Activated T-helper 1 cell treated with anti-CD3 and anti-CD28 coated beads, Interleukin-12 subunit alpha, Interleukin-12 subunit beta, Interleukin-2, Interleukin-4 antibody, amounts not matched to agents 30 ng/mL and 10 ng/mL and 1 ng/mL, durations not matched to agents 14 hours and 24 hours and 36 hours (primary cell): ENCODE measurements at regions not wholly inside any gene's neighbourhood (a gene's known extent, or its start where the extent isn't known, plus 50 kb on each side); places are given as distances from the start of the nearest gene placed in this dataset.

ENCODE experiments used
- DNase-seq: peaks from one replicate; pipeline ENCODE4 v3.0.0; 2021; ENCODE audit warnings: low spot score
- H3K27ac Mint-ChIP-seq: one replicate; pipeline ENCODE4 v1.8.0; 2021; ENCODE audit warnings: mild to moderate bottlenecking, mixed read lengths
- H3K27me3 Mint-ChIP-seq: one replicate; pipeline ENCODE4 v1.8.0; 2022; ENCODE audit warnings: mild to moderate bottlenecking, moderate library complexity, mixed read lengths; ENCODE audit not compliant: insufficient read depth
- H3K36me3 Mint-ChIP-seq: one replicate; pipeline ENCODE4 v1.8.0; 2021; ENCODE audit warnings: low read depth, mixed read lengths
- H3K4me1 Mint-ChIP-seq: one replicate; pipeline ENCODE4 v1.8.0; 2021; ENCODE audit warnings: low read depth, mixed read lengths
- H3K4me3 Mint-ChIP-seq: one replicate; pipeline ENCODE4 v1.8.0; 2021; ENCODE audit warnings: mild to moderate bottlenecking, moderate library complexity, mixed read lengths
- H3K9me3 Mint-ChIP-seq: one replicate; pipeline ENCODE4 v1.8.0; 2021; ENCODE audit warnings: mixed read lengths
- intact Hi-C: fragments of 100-400 bp; cut with micrococcal nuclease; formaldehyde crosslinking; loops from one replicate; pipeline ENCODE4 v1.15.1; 2024

DNA sequence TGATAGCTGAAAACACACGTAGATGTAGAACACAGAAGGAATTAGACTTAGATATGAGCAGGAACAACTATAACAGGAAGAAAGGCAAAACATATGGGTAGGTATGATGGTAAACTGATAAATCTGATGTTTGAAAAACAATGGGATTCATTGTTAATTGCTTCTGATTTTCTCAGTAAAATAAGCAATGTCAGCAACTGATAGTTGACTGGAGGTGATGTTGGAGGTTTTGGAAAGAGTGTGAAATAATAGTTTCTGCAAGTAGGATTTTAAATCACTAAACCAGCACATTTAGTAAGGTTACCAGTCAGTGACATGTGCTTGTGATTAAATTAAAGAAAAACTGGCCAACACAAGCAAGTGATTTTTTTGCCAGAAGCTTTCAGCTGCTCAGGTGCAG lies 123.0 kb upstream of the CPNE8 start:
- DNase-seq, result no peak
- no peaks in the 10 kb centered on the region for H3K4me1 Mint-ChIP-seq
- H3K4me3 Mint-ChIP-seq, result no peak overlapping the region
- H3K27ac Mint-ChIP-seq, result no peak overlapping the region
- H3K36me3 Mint-ChIP-seq, result no peaks in the 10 kb centered on the region
- H3K27me3 Mint-ChIP-seq, result no peaks in the 10 kb centered on the region
- H3K9me3 Mint-ChIP-seq, result no peaks in the 10 kb centered on the region
- intact Hi-C loops, result no loop called here

DNA sequence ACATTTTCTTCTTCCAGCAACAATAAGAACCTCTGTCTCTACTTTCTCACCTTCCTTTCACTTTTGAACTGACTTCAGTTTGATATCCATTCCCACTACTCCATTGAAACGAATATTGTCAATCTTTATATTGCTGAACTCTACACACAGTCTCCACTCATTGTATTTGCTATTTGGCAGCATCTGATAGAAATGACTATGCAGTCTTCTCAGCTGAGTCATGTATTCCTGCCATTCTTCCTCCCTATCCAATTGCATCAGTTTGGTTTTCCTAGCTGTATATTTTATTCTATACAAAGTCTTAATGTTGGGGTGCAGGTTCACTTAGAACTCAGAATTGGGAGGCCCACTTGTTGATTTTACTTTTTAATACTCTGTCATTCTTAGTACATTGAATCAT lies 107.5 kb upstream of the CPNE8 start:
- intact Hi-C loops, result no loop called here
- no peak for DNase-seq
- Mint-ChIP-seq H3K9me3 (no peaks in the 10 kb centered on the region), H3K36me3 (no peaks in the 10 kb centered on the region), H3K4me1 (no peaks in the 10 kb centered on the region), H3K27ac (no peak overlapping the region), H3K27me3 (no peaks in the 10 kb centered on the region), H3K4me3 (no peak overlapping the region)

DNA sequence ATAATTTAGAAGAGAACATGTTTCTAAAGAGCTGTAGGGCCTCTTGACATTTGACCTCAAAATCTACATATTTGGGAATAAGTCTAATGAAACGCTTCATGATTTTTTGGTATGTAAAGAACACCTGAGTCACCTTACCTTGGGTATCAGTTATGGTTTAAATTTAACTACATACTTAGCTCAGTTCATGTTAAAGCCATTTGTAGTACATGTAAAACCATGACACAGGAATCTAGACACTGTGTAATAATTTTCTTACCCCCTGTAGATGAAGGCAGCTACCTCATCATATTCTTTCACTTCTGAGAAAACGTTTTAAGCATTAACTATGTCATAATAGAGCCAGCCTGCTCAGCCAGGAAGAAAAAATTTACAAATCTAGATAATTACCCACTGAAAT lies 105.8 kb upstream of the CPNE8 start:
- Mint-ChIP-seq H3K4me1 (no peaks in the 10 kb centered on the region), H3K9me3 (no peaks in the 10 kb centered on the region), H3K27me3 (no peaks in the 10 kb centered on the region), H3K36me3 (no peaks in the 10 kb centered on the region), H3K27ac (no peak overlapping the region), H3K4me3 (no peak overlapping the region)
- no peak for DNase-seq
- intact Hi-C loops, result no loop called here

- DNase-seq, result no peak
- intact Hi-C loops, result no loop called here
- Mint-ChIP-seq H3K9me3 (no peaks in the 10 kb centered on the region), H3K4me3 (no peak overlapping the region), H3K4me1 (no peaks in the 10 kb centered on the region), H3K27me3 (no peaks in the 10 kb centered on the region), H3K36me3 (no peaks in the 10 kb centered on the region), H3K27ac (no peak overlapping the region)
These were observed 105.0 kb upstream of the CPNE8 start for GRCh38 chr12:39010406-39010805.

GRCh38 chr12:39007619-39008018 lies 102.2 kb upstream of the CPNE8 start:
- H3K4me3 Mint-ChIP-seq, result no peak overlapping the region
- intact Hi-C loops, result no loop called here
- no peaks in the 10 kb centered on the region for H3K27me3 Mint-ChIP-seq
- no peak overlapping the region for H3K27ac Mint-ChIP-seq
- no peaks in the 10 kb centered on the region for H3K4me1 Mint-ChIP-seq
- H3K9me3 Mint-ChIP-seq, result no peaks in the 10 kb centered on the region
- DNase-seq, result no peak
- H3K36me3 Mint-ChIP-seq, result no peaks in the 10 kb centered on the region

GRCh38 chr12:39006286-39006685 lies 100.9 kb upstream of the CPNE8 start:
- Mint-ChIP-seq H3K9me3 (no peaks in the 10 kb centered on the region), H3K36me3 (no peaks in the 10 kb centered on the region), H3K4me3 (no peak overlapping the region), H3K4me1 (no peaks in the 10 kb centered on the region), H3K27ac (no peak overlapping the region), H3K27me3 (no peaks in the 10 kb centered on the region)
- intact Hi-C loops, result no loop called here
- no peak for DNase-seq

DNA sequence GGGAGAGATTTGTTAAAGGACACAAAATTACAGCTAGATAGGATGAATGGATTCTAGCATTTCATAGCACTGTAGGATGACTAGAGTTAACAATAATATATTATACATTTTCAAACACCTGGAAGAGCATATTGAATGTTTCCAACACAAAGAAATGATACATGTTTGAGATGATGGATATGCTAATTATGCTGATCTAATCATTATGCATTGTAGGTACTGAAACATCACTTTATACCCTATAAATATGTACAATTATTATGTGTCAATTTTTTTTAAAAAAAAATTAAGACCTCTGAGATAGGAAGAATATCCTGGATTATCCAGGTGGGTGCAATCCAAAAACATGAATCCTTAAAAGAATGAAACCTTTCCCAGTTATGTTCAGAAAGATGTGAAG lies 100.3 kb upstream of the CPNE8 start:
- Mint-ChIP-seq H3K36me3 (no peaks in the 10 kb centered on the region), H3K27ac (no peak overlapping the region), H3K4me3 (no peak overlapping the region), H3K9me3 (no peaks in the 10 kb centered on the region), H3K4me1 (no peaks in the 10 kb centered on the region), H3K27me3 (no peaks in the 10 kb centered on the region)
- no peak for DNase-seq
- intact Hi-C loops, result no loop called here

- intact Hi-C loops, result no loop called here
These were observed 98.3 kb upstream of the CPNE8 start for GRCh38 chr12:39003541-39004155.

GRCh38 chr12:39000370-39000769 lies 95.0 kb upstream of the CPNE8 start:
- H3K36me3 Mint-ChIP-seq, result no peaks in the 10 kb centered on the region
- no peak for DNase-seq
- H3K27me3 Mint-ChIP-seq, result no peaks in the 10 kb centered on the region
- no peak overlapping the region for H3K4me3 Mint-ChIP-seq
- H3K4me1 Mint-ChIP-seq, result no peaks in the 10 kb centered on the region
- H3K27ac Mint-ChIP-seq, result no peak overlapping the region
- no peaks in the 10 kb centered on the region for H3K9me3 Mint-ChIP-seq
- intact Hi-C loops, result no loop called here

More at GRCh38 chr12:39003541-39004155, 98.3 kb upstream of the CPNE8 start:
- DNase-seq, result no peak
- Mint-ChIP-seq H3K4me3 (no peak overlapping the region), H3K27ac (no peak overlapping the region), H3K27me3 (no peaks in the 10 kb centered on the region), H3K4me1 (no peaks in the 10 kb centered on the region), H3K9me3 (no peaks in the 10 kb centered on the region), H3K36me3 (no peaks in the 10 kb centered on the region)

DNA sequence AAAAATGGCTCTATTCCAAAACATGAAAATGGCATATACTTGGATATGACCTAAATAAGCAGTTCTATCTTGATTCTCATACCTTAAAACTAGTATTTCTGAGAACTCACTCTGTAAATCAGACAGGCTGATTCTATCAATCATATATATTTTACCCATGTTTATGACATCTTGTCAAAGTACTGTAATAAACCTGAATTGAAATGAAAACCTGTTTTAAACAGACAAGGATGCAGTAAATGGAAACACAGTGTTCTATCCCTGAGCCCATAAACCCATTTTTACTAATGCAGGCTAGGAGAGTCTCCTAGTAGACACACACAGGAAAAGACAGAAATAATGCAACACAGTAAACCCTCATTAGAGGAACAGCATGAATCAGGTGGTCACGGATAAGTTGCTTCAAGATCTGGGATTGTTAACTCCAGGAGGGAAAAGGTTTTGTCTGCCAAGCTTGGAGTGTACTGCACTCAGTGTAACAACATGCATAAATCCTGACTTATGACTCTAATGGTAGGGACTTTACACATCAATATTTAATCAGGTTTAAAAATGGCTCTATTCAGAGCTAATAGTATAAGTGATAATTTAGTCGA lies 93.6 kb upstream of the CPNE8 start:
- no peaks in the 10 kb centered on the region for H3K9me3 Mint-ChIP-seq
- H3K4me1 Mint-ChIP-seq, result no peaks in the 10 kb centered on the region
- no peak overlapping the region for H3K4me3 Mint-ChIP-seq
- no peak overlapping the region for H3K27ac Mint-ChIP-seq
- intact Hi-C loops, result no loop called here
- no peaks in the 10 kb centered on the region for H3K27me3 Mint-ChIP-seq
- DNase-seq, result no peak
- no peaks in the 10 kb centered on the region for H3K36me3 Mint-ChIP-seq

- no peaks in the 10 kb centered on the region for H3K9me3 Mint-ChIP-seq
- no peak overlapping the region for H3K4me3 Mint-ChIP-seq
- H3K4me1 Mint-ChIP-seq, result no peaks in the 10 kb centered on the region
- intact Hi-C loops, result no loop called here
- DNase-seq, result no peak
- H3K27ac Mint-ChIP-seq, result no peak overlapping the region
- no peaks in the 10 kb centered on the region for H3K27me3 Mint-ChIP-seq
- no peaks in the 10 kb centered on the region for H3K36me3 Mint-ChIP-seq
These were observed 89.9 kb upstream of the CPNE8 start for GRCh38 chr12:38995249-38995648.

GRCh38 chr12:38985961-38986360 lies 80.6 kb upstream of the CPNE8 start:
- DNase-seq, result no peak
- intact Hi-C loops, result no loop called here
- Mint-ChIP-seq H3K27me3 (no peaks in the 10 kb centered on the region), H3K4me1 (no peaks in the 10 kb centered on the region), H3K4me3 (no peak overlapping the region), H3K27ac (no peak overlapping the region), H3K36me3 (no peaks in the 10 kb centered on the region), H3K9me3 (peaks cover 30% of the 10 kb centered on the region)

DNA sequence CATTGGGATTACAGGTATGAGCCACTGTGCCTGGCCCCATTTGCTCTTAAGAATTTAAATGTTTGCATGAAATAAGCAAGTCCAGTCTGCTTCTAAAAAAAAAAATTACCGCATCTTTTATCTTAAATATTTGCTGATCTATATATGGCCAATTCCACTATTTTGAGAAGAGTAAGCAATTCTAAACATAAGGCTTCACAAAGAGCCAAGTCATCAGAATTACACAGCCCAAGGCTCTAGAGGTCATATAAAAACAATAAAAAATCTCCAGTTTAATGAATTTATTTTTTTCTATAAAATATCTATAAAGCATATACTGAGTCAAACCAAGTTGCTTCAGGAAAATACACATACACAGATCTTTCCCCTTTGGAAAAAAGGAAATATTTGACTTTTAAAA lies 79.0 kb upstream of the CPNE8 start:
- Mint-ChIP-seq H3K4me1 (no peaks in the 10 kb centered on the region), H3K36me3 (no peaks in the 10 kb centered on the region), H3K27ac (no peak overlapping the region), H3K4me3 (no peak overlapping the region), H3K27me3 (no peaks in the 10 kb centered on the region), H3K9me3 (peaks cover 32% of the 10 kb centered on the region)
- intact Hi-C loops, result no loop called here
- DNase-seq, result no peak

DNA sequence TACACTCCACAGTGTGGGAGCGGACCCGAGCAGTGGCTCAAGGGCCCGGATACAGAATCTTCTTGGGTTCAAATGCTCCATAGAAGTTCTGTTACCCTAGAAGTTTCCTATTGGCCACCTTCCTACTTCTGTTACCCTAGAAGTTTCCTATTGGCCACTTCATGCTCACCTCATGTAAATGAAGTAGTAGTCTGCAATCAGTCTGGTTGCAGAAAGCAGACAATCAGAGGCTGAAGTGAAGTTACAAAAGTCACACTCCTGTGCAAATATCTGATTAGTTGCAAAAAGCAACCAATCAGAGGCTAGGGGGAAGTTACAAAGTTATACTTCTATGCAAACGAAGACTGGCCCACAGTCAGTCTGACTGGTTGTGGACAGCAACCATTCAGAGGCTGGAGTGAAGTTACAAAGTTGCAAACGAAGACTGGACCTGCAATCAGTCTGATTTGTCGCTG lies 77.8 kb upstream of the CPNE8 start:
- peaks cover 26% of the 10 kb centered on the region for H3K9me3 Mint-ChIP-seq
- no peak overlapping the region for H3K4me3 Mint-ChIP-seq
- no peak overlapping the region for H3K27ac Mint-ChIP-seq
- no peak for DNase-seq
- H3K4me1 Mint-ChIP-seq, result no peaks in the 10 kb centered on the region
- intact Hi-C loops, result no loop called here
- no peaks in the 10 kb centered on the region for H3K36me3 Mint-ChIP-seq
- no peaks in the 10 kb centered on the region for H3K27me3 Mint-ChIP-seq
